Progenitor cell of endocrine pancreas (in vitro differentiated cells): ENCODE measurements at regions not wholly inside any gene's neighbourhood (a gene's known extent, or its start where the extent isn't known, plus 50 kb on each side); places are given as distances from the start of the nearest gene placed in this dataset.

ENCODE experiments used
- DNase-seq: peaks from one replicate; pipeline ENCODE4 v3.0.0; 2021; ENCODE audit warnings: low spot score; ENCODE audit not compliant: unreplicated experiment
- H3K27ac Mint-ChIP-seq: 2 replicates; pipeline ENCODE4 v1.8.0; 2021; ENCODE audit warnings: mild to moderate bottlenecking, moderate library complexity, mixed read lengths
- H3K27me3 Mint-ChIP-seq: 2 replicates; pipeline ENCODE4 v1.8.0; 2021; ENCODE audit warnings: mixed read lengths
- H3K36me3 Mint-ChIP-seq: 2 replicates; pipeline ENCODE4 v1.8.0; 2022; ENCODE audit warnings: mixed read lengths; ENCODE audit not compliant: insufficient read depth
- H3K4me1 Mint-ChIP-seq: 2 replicates; pipeline ENCODE4 v1.8.0; 2021; ENCODE audit warnings: low read depth, mixed read lengths
- H3K4me3 Mint-ChIP-seq: 2 replicates; pipeline ENCODE4 v1.8.0; 2021; ENCODE audit warnings: low read depth, mild to moderate bottlenecking, moderate library complexity, mixed read lengths
- H3K9me3 Mint-ChIP-seq: 2 replicates; pipeline ENCODE4 v1.8.0; 2021; ENCODE audit warnings: low read depth, mixed read lengths
- TF ChIP-seq, protein P1 (sequence below): fragments of 200-600 bp; sonication (generic); IDR thresholded peaks from one replicate; pipeline ENCODE4 v1.5.0; 2021; ENCODE audit warnings: antibody characterized with exemption, mild to moderate bottlenecking; ENCODE audit not compliant: unreplicated experiment

DNA sequence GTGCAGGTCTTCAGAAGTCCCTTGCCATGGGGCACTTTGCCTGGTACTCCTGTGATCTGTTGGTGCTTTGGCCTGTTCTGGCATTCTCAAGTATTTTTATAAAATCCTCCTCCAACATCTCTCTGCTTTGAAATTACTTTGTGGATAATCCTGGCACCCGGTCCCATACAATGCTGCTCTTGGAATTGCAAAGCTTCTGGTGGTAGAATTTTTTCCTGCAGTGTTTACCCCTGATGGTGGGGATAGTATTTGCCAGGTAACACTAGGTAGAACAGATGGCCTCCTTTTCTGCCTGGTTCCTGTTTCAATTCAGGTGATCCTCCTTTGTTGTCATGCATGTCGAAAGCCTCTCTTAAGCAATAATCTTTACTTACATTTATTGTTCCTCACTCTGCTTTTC is 109.8 kb upstream of the ATP10B start:
- no peak for DNase-seq
- H3K36me3 Mint-ChIP-seq: no peaks in the 10 kb centered on the region
- no peaks in the 10 kb centered on the region for H3K9me3 Mint-ChIP-seq
- peaks cover 12% of the 10 kb centered on the region for H3K4me1 Mint-ChIP-seq
- no peak overlapping the region for H3K27ac Mint-ChIP-seq
- H3K27me3 Mint-ChIP-seq: no peaks in the 10 kb centered on the region
- H3K4me3 Mint-ChIP-seq: no peak overlapping the region
- TF ChIP-seq, protein P1, sequence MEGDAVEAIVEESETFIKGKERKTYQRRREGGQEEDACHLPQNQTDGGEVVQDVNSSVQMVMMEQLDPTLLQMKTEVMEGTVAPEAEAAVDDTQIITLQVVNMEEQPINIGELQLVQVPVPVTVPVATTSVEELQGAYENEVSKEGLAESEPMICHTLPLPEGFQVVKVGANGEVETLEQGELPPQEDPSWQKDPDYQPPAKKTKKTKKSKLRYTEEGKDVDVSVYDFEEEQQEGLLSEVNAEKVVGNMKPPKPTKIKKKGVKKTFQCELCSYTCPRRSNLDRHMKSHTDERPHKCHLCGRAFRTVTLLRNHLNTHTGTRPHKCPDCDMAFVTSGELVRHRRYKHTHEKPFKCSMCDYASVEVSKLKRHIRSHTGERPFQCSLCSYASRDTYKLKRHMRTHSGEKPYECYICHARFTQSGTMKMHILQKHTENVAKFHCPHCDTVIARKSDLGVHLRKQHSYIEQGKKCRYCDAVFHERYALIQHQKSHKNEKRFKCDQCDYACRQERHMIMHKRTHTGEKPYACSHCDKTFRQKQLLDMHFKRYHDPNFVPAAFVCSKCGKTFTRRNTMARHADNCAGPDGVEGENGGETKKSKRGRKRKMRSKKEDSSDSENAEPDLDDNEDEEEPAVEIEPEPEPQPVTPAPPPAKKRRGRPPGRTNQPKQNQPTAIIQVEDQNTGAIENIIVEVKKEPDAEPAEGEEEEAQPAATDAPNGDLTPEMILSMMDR: no peak

GRCh38 chr5:160961038-160961437 is 109.0 kb upstream of the ATP10B start:
- DNase-seq: no peak
- no peaks in the 10 kb centered on the region for H3K9me3 Mint-ChIP-seq
- no peak overlapping the region for H3K4me3 Mint-ChIP-seq
- TF ChIP-seq, protein P1: no peak
- H3K27ac Mint-ChIP-seq: no peak overlapping the region
- peaks cover 12% of the 10 kb centered on the region for H3K4me1 Mint-ChIP-seq
- H3K36me3 Mint-ChIP-seq: no peaks in the 10 kb centered on the region
- H3K27me3 Mint-ChIP-seq: no peaks in the 10 kb centered on the region

DNA sequence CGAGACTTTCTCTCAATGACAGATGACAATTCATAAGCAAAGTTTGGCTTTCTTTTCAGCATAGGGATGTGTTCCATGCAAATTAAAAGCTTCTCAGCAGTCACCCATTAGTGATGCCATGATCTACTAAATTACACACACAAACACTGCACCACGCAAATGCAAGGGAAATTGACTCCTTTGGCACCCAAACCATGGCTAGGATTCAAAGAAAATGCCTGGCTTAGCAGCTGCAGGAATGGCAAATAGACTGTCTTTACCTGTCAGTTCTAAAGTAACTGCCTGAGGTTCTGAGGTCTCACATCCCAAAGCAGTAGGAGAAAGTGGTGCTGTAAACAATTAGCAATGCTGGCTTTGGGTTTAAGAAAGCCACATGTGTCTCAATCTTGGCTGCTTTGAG is 108.6 kb upstream of the ATP10B start:
- TF ChIP-seq, protein P1: no peak
- H3K27ac Mint-ChIP-seq: no peak overlapping the region
- H3K4me1 Mint-ChIP-seq: peaks cover 12% of the 10 kb centered on the region
- no peak overlapping the region for H3K4me3 Mint-ChIP-seq
- no peaks in the 10 kb centered on the region for H3K36me3 Mint-ChIP-seq
- no peaks in the 10 kb centered on the region for H3K9me3 Mint-ChIP-seq
- no peak for DNase-seq
- H3K27me3 Mint-ChIP-seq: no peaks in the 10 kb centered on the region

DNA sequence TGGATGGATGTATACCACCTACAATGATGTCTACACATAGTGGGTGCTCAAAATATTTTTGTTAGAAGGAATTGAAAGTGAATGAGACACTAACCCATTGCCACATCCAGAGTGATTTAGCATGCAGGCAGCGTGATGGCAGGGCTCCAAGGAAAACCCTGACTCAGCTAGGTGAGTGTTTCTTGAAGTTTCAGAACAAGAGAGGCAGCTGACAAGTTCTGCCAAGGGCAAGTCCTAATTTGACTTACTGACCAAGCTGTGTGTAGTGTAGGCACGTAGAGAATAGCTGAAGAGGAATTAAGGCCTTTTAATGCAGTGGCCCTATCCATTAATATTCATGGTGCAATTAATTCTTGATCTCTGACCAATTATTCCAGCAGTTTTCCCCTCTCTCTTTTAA is 107.8 kb upstream of the ATP10B start:
- no peak for DNase-seq
- no peaks in the 10 kb centered on the region for H3K9me3 Mint-ChIP-seq
- no peaks in the 10 kb centered on the region for H3K36me3 Mint-ChIP-seq
- peaks cover 12% of the 10 kb centered on the region for H3K4me1 Mint-ChIP-seq
- H3K27ac Mint-ChIP-seq: no peak overlapping the region
- H3K4me3 Mint-ChIP-seq: no peak overlapping the region
- TF ChIP-seq, protein P1: no peak
- no peaks in the 10 kb centered on the region for H3K27me3 Mint-ChIP-seq

- Mint-ChIP-seq H3K9me3 (no peaks in the 10 kb centered on the region), H3K4me3 (no peak overlapping the region), H3K27me3 (no peaks in the 10 kb centered on the region), H3K27ac (no peak overlapping the region), H3K4me1 (peaks cover 12% of the 10 kb centered on the region), H3K36me3 (no peaks in the 10 kb centered on the region)
- DNase-seq: no peak
- TF ChIP-seq, protein P1: no peak
Observed at GRCh38 chr5:160957312-160957861, 105.4 kb upstream of the ATP10B start.
